HEK293 (cell line): ENCODE measurements at regions not wholly inside any gene's neighbourhood (a gene's known extent, or its start where the extent isn't known, plus 50 kb on each side); places are given as distances from the start of the nearest gene placed in this dataset.

ENCODE experiments used
- CTCF ChIA-PET: fragments of 350-600 bp; formaldehyde crosslinking; extraction: SDS; loops from one replicate; lab custom pipeline; 2021; ENCODE audit warnings: antibody characterized with exemption; lab: Yijun Ruan, JAX
- POLR2A ChIA-PET: fragments of 300-600 bp; formaldehyde crosslinking; extraction: SDS; loops from one replicate; lab custom pipeline; 2020; ENCODE audit warnings: antibody characterized with exemption, inconsistent platforms; lab: Yijun Ruan, JAX
- H3K27ac ChIP-seq: fragments of 200-500 bp; sonication (Bioruptor generic); 2 replicates; pipeline ENCODE4 v1.5.1; 2014; ENCODE audit warnings: low read depth, low read length, control low read depth, inconsistent platforms; ENCODE audit errors: extremely low read depth
- H3K36me3 ChIP-seq, 2 experiments: fragments of 200-500 bp in 1 of 2; sonication (Bioruptor generic) in 1 of 2; 1 replicate in 1 of 2; 2 replicates in 1 of 2; pipeline ENCODE4 v1.5.1; 2014 to 2017; ENCODE audit warnings: inconsistent platforms in 2 of 2, low read length in 2 of 2; ENCODE audit not compliant: control insufficient read depth in 2 of 2, insufficient read depth in 1 of 2
- H3K4me1 ChIP-seq: fragments of 200-500 bp; sonication (Bioruptor generic); 2 replicates; pipeline ENCODE4 v1.5.1; 2014; ENCODE audit warnings: mild to moderate bottlenecking, low read length, inconsistent platforms; ENCODE audit not compliant: control insufficient read depth, insufficient read depth
- H3K4me3 ChIP-seq: 2 replicates; pipeline ENCODE4 v1.5.1; 2011; ENCODE audit warnings: low read depth, mild to moderate bottlenecking, control low read depth, low read length, moderate library complexity
- H3K9me3 ChIP-seq: fragments of 200-500 bp; sonication (Bioruptor generic); 2 replicates; pipeline ENCODE4 v1.5.1; 2014; ENCODE audit warnings: low read depth, low read length, inconsistent platforms; ENCODE audit not compliant: control insufficient read depth, insufficient read depth
- HIC1 ChIP-seq: fragments of 450-650 bp; formaldehyde crosslinking; IDR thresholded peaks from 2 replicates; pipeline ENCODE4 v1.5.1; 2016; ENCODE audit warnings: missing biosample characterization, missing genetic modification characterization
- KLF9 ChIP-seq: fragments of 450-650 bp; formaldehyde crosslinking; IDR thresholded peaks from 2 replicates; pipeline ENCODE4 v1.5.1; 2016; ENCODE audit warnings: missing biosample characterization, missing genetic modification characterization, low read depth
- SCRT2 ChIP-seq: fragments of 450-650 bp; formaldehyde crosslinking; IDR thresholded peaks from 2 replicates; pipeline ENCODE4 v1.5.1; 2016; ENCODE audit warnings: missing biosample characterization, missing genetic modification characterization
- ZBTB1 ChIP-seq: fragments of 450-650 bp; formaldehyde crosslinking; IDR thresholded peaks from 2 replicates; pipeline ENCODE4 v1.5.1; 2016; ENCODE audit warnings: missing biosample characterization, missing genetic modification characterization
- ZBTB20 ChIP-seq: fragments of 450-650 bp; formaldehyde crosslinking; IDR thresholded peaks from 2 replicates; pipeline ENCODE4 v1.5.1; 2016; ENCODE audit warnings: missing biosample characterization, missing genetic modification characterization
- ZNF146 ChIP-seq: fragments of 450-650 bp; formaldehyde crosslinking; IDR thresholded peaks from 2 replicates; pipeline ENCODE4 v1.5.1; 2016; ENCODE audit warnings: missing biosample characterization, missing genetic modification characterization
- ZNF174 ChIP-seq: fragments of 450-650 bp; formaldehyde crosslinking; IDR thresholded peaks from 2 replicates; pipeline ENCODE4 v1.5.0; 2017; ENCODE audit warnings: missing biosample characterization, mild to moderate bottlenecking, missing genetic modification characterization
- ZNF211 ChIP-seq: fragments of 450-650 bp; formaldehyde crosslinking; IDR thresholded peaks from 2 replicates; pipeline ENCODE4 v1.5.1; 2016; ENCODE audit warnings: low read depth, missing biosample characterization, missing genetic modification characterization
- ZNF221 ChIP-seq: fragments of 450-650 bp; formaldehyde crosslinking; IDR thresholded peaks from 2 replicates; pipeline ENCODE4 v1.5.1; 2017; ENCODE audit warnings: missing biosample characterization, missing genetic modification characterization, borderline replicate concordance
- ZNF433 ChIP-seq: fragments of 450-650 bp; formaldehyde crosslinking; IDR thresholded peaks from 2 replicates; pipeline ENCODE4 v1.5.1; 2016; ENCODE audit warnings: missing biosample characterization, missing genetic modification characterization, low read depth
- ZNF510 ChIP-seq: fragments of 450-650 bp; formaldehyde crosslinking; IDR thresholded peaks from 2 replicates; pipeline ENCODE4 v1.5.1; 2018; ENCODE audit warnings: mild to moderate bottlenecking, missing genetic modification characterization, missing biosample characterization; ENCODE audit not compliant: insufficient replicate concordance
- ZNF558 ChIP-seq: fragments of 450-650 bp; formaldehyde crosslinking; IDR thresholded peaks from 2 replicates; pipeline ENCODE4 v1.5.1; 2016; ENCODE audit warnings: missing biosample characterization, missing genetic modification characterization
- ZNF624 ChIP-seq: fragments of 450-650 bp; formaldehyde crosslinking; IDR thresholded peaks from 2 replicates; pipeline ENCODE4 v1.5.1; 2017; ENCODE audit warnings: missing biosample characterization, missing genetic modification characterization
- ZNF660 ChIP-seq: fragments of 450-650 bp; IDR thresholded peaks from 2 replicates; pipeline ENCODE4 v1.5.1; 2018; ENCODE audit warnings: missing biosample characterization, mild to moderate bottlenecking, missing genetic modification characterization
- ZNF670 ChIP-seq: fragments of 450-650 bp; formaldehyde crosslinking; IDR thresholded peaks from 2 replicates; pipeline ENCODE4 v1.5.1; 2016; ENCODE audit warnings: missing biosample characterization, missing genetic modification characterization, low read depth
- ZNF792 ChIP-seq: fragments of 450-650 bp; formaldehyde crosslinking; IDR thresholded peaks from 2 replicates; pipeline ENCODE4 v1.5.1; 2016; ENCODE audit warnings: missing biosample characterization, missing genetic modification characterization
- ZNF837 ChIP-seq: fragments of 450-650 bp; formaldehyde crosslinking; IDR thresholded peaks from 2 replicates; pipeline ENCODE4 v1.5.1; 2016; ENCODE audit warnings: missing biosample characterization, missing genetic modification characterization
- ZSCAN5A ChIP-seq: fragments of 450-650 bp; formaldehyde crosslinking; IDR thresholded peaks from 2 replicates; pipeline ENCODE4 v1.5.1; 2016; ENCODE audit warnings: missing biosample characterization, missing genetic modification characterization
- TF ChIP-seq, protein P1 (sequence below): fragments of 450-650 bp; formaldehyde crosslinking; IDR thresholded peaks from 2 replicates; pipeline ENCODE4 v1.5.1; 2016; ENCODE audit warnings: missing biosample characterization, missing genetic modification characterization, borderline replicate concordance
- TF ChIP-seq, protein P2 (sequence below): fragments of 450-650 bp; formaldehyde crosslinking; IDR thresholded peaks from 2 replicates; pipeline ENCODE4 v1.5.1; 2016; ENCODE audit warnings: missing biosample characterization, missing genetic modification characterization
- TF ChIP-seq, protein P3 (sequence below): fragments of 450-650 bp; formaldehyde crosslinking; IDR thresholded peaks from 2 replicates; pipeline ENCODE4 v1.5.1; 2017; ENCODE audit warnings: missing biosample characterization, mild to moderate bottlenecking, missing genetic modification characterization, moderate library complexity
- TF ChIP-seq, protein P4 (sequence below): fragments of 450-650 bp; formaldehyde crosslinking; IDR thresholded peaks from 2 replicates; pipeline ENCODE4 v1.5.1; 2017; ENCODE audit warnings: missing biosample characterization, missing genetic modification characterization

DNA sequence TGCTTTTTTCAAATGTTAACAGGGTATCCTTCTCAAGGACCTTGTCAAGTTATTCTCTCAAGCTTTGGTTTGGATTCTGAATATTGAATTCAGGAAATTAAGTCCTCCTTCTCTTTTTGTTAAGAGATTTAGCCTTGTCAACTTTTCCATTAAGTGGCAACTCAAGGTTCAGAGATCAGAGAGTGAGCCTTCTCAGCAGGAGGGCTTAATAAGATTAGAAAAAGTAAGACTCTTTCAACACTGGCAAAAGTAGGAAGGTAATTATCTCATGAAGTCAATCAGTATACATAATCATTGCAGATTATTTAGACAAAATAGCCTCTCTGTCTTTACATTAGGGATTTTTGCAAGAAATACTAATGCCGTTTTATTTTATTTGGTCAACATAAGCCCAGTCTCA lies 330.7 kb downstream of the KIF2B start (continued):
- TF ChIP-seq, protein P1, sequence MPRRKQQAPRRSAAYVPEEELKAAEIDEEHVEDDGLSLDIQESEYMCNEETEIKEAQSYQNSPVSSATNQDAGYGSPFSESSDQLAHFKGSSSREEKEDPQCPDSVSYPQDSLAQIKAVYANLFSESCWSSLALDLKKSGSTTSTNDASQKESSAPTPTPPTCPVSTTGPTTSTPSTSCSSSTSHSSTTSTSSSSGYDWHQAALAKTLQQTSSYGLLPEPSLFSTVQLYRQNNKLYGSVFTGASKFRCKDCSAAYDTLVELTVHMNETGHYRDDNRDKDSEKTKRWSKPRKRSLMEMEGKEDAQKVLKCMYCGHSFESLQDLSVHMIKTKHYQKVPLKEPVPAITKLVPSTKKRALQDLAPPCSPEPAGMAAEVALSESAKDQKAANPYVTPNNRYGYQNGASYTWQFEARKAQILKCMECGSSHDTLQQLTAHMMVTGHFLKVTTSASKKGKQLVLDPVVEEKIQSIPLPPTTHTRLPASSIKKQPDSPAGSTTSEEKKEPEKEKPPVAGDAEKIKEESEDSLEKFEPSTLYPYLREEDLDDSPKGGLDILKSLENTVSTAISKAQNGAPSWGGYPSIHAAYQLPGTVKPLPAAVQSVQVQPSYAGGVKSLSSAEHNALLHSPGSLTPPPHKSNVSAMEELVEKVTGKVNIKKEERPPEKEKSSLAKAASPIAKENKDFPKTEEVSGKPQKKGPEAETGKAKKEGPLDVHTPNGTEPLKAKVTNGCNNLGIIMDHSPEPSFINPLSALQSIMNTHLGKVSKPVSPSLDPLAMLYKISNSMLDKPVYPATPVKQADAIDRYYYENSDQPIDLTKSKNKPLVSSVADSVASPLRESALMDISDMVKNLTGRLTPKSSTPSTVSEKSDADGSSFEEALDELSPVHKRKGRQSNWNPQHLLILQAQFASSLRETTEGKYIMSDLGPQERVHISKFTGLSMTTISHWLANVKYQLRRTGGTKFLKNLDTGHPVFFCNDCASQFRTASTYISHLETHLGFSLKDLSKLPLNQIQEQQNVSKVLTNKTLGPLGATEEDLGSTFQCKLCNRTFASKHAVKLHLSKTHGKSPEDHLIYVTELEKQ: no peak
- TF ChIP-seq ZNF433: no peak
- TF ChIP-seq, protein P2, sequence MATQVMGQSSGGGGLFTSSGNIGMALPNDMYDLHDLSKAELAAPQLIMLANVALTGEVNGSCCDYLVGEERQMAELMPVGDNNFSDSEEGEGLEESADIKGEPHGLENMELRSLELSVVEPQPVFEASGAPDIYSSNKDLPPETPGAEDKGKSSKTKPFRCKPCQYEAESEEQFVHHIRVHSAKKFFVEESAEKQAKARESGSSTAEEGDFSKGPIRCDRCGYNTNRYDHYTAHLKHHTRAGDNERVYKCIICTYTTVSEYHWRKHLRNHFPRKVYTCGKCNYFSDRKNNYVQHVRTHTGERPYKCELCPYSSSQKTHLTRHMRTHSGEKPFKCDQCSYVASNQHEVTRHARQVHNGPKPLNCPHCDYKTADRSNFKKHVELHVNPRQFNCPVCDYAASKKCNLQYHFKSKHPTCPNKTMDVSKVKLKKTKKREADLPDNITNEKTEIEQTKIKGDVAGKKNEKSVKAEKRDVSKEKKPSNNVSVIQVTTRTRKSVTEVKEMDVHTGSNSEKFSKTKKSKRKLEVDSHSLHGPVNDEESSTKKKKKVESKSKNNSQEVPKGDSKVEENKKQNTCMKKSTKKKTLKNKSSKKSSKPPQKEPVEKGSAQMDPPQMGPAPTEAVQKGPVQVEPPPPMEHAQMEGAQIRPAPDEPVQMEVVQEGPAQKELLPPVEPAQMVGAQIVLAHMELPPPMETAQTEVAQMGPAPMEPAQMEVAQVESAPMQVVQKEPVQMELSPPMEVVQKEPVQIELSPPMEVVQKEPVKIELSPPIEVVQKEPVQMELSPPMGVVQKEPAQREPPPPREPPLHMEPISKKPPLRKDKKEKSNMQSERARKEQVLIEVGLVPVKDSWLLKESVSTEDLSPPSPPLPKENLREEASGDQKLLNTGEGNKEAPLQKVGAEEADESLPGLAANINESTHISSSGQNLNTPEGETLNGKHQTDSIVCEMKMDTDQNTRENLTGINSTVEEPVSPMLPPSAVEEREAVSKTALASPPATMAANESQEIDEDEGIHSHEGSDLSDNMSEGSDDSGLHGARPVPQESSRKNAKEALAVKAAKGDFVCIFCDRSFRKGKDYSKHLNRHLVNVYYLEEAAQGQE (tag by site-specific recombination): no peak
- no peak for TF ChIP-seq ZNF510 (tag by site-specific recombination)
- no peak for TF ChIP-seq ZNF670
- TF ChIP-seq ZBTB20: no peak

DNA sequence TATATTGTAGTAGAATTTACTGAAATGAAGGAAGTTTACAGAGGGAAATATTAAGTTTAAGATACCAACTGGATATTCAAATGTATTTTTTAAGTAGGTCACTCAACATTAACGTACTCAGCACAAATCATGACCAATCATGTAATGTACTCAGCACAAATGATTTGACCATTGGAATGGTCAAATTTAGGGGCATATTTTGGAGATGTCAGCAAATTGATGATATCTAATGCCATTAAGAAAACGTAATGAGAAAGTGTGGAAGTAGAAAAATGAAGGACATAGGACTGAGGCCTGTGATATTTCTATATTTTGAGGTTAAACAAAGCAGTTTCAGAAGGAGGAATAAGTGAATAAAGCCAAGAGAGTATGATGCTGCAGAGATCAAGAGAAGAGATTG lies 334.8 kb downstream of the KIF2B start:
- Histone ChIP-seq H3K36me3 (no peaks in the 10 kb centered on the region), H3K4me1 (no peaks in the 10 kb centered on the region), H3K27ac (no peak overlapping the region), H3K9me3 (no peaks in the 10 kb centered on the region), H3K4me3 (no peak overlapping the region)
- CTCF ChIA-PET: interaction anchor here (0.6 kb wide), 1 partner anchor 873 kb away, joined by 3 read pairs; no protein-coding TSS in a partner anchor
- POLR2A ChIA-PET: no interaction called here
- TF ChIP-seq ZNF624 (tag by site-specific recombination) (no peak), HIC1 (tag by site-specific recombination) (no peak), ZSCAN5A (tag by site-specific recombination) (no peak), ZNF146 (tag by site-specific recombination) (no peak), ZNF174 (tag by site-specific recombination) (no peak), ZNF221 (tag by site-specific recombination) (no peak), ZNF558 (tag by site-specific recombination) (no peak), KLF9 (tag by site-specific recombination) (no peak), ZNF660 (tag by site-specific recombination) (no peak), ZNF211 (tag by site-specific recombination) (no peak), SCRT2 (tag by site-specific recombination) (no peak), ZBTB1 (tag by site-specific recombination) (no peak), ZNF837 (tag by site-specific recombination) (no peak), ZNF792 (tag by site-specific recombination) (no peak)
- TF ChIP-seq, protein P3, sequence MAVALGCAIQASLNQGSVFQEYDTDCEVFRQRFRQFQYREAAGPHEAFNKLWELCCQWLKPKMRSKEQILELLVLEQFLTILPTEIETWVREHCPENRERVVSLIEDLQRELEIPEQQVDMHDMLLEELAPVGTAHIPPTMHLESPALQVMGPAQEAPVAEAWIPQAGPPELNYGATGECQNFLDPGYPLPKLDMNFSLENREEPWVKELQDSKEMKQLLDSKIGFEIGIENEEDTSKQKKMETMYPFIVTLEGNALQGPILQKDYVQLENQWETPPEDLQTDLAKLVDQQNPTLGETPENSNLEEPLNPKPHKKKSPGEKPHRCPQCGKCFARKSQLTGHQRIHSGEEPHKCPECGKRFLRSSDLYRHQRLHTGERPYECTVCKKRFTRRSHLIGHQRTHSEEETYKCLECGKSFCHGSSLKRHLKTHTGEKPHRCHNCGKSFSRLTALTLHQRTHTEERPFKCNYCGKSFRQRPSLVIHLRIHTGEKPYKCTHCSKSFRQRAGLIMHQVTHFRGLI: no peak
- TF ChIP-seq, protein P4, sequence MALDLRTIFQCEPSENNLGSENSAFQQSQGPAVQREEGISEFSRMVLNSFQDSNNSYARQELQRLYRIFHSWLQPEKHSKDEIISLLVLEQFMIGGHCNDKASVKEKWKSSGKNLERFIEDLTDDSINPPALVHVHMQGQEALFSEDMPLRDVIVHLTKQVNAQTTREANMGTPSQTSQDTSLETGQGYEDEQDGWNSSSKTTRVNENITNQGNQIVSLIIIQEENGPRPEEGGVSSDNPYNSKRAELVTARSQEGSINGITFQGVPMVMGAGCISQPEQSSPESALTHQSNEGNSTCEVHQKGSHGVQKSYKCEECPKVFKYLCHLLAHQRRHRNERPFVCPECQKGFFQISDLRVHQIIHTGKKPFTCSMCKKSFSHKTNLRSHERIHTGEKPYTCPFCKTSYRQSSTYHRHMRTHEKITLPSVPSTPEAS (tag by site-specific recombination): no peak
